GM10248 (cell line): ENCODE measurements at regions not wholly inside any gene's neighbourhood (a gene's known extent, or its start where the extent isn't known, plus 50 kb on each side); places are given as distances from the start of the nearest gene placed in this dataset.

Experiments used
- CTCF ChIA-PET: fragments of 300-600 bp; sonication (Branson Sonifier 250); formaldehyde crosslinking; extraction: SDS; loops from one replicate; lab custom pipeline; 2021; ENCODE audit warnings: antibody characterized with exemption; lab: Yijun Ruan, JAX
- POLR2A ChIA-PET: fragments of 350-650 bp; sonication (Branson Sonifier 250); formaldehyde crosslinking; extraction: SDS; loops from one replicate; lab custom pipeline; 2020; ENCODE audit warnings: antibody characterized with exemption; lab: Yijun Ruan, JAX
- DNase-seq: peaks from one replicate; pipeline ENCODE4 v3.0.0; 2012; ENCODE audit errors: extremely low spot score
- CTCF ChIP-seq: IDR thresholded peaks from 2 replicates; pipeline ENCODE4 v1.5.1; 2012; ENCODE audit warnings: mild to moderate bottlenecking, low read depth; ENCODE audit errors: extremely low read depth, missing control alignments, control extremely low read depth

- ChIA-PET POLR2A (no interaction called here), CTCF (no interaction called here)
- DNase-seq, result peak; percentile 6
- TF ChIP-seq CTCF, result no peak
Measured at GRCh38 chr2:128692895-128693742, 374.5 kb upstream of the HS6ST1 start.

- CTCF ChIA-PET, result no interaction called here
- DNase-seq, result no peak
- TF ChIP-seq CTCF, result no peak
- POLR2A ChIA-PET, result no interaction called here
Measured at GRCh38 chr2:128693743-128694029, 375.0 kb upstream of the HS6ST1 start.

- DNase-seq, result no peak
- POLR2A ChIA-PET, result no interaction called here
- CTCF ChIA-PET, result no interaction called here
- TF ChIP-seq CTCF, result no peak
Measured at GRCh38 chr2:128695646-128696220, 377.1 kb upstream of the HS6ST1 start.

GRCh38 chr2:128696421-128696820, 377.8 kb upstream of the HS6ST1 start:
- CTCF ChIA-PET, result interaction anchor here (1.8 kb wide), 1 partner anchor 24 kb away, joined by 3 read pairs; no protein-coding TSS in a partner anchor
- no peak for TF ChIP-seq CTCF
- no peak for DNase-seq
- POLR2A ChIA-PET, result no interaction called here

GRCh38 chr2:128701418-128701817, 382.8 kb upstream of the HS6ST1 start:
- TF ChIP-seq CTCF, result no peak
- CTCF ChIA-PET, result interaction anchor here (1.1 kb wide), 1 partner anchor 9 kb away, joined by 5 read pairs; no protein-coding TSS in a partner anchor
- POLR2A ChIA-PET, result no interaction called here
- no peak for DNase-seq

GRCh38 chr2:128702616-128703015, 383.9 kb upstream of the HS6ST1 start:
- TF ChIP-seq CTCF, result no peak
- CTCF ChIA-PET, result no interaction called here
- POLR2A ChIA-PET, result no interaction called here
- no peak for DNase-seq
